Neural cell (in vitro differentiated cells): ENCODE measurements at regions not wholly inside any gene's neighbourhood (a gene's known extent, or its start where the extent isn't known, plus 50 kb on each side); places are given as distances from the start of the nearest gene placed in this dataset.

Experiments
- H2AFZ ChIP-seq: fragments of 200-600, 300-800 bp; sonication (generic), shearing (Covaris generic); 2 replicates; pipeline ENCODE4 v1.6.0; 2014; ENCODE audit warnings: low read depth, mild to moderate bottlenecking, antibody characterized with exemption, low read length, moderate library complexity
- H3F3A ChIP-seq: fragments of 200-600 bp; shearing (Covaris generic); 2 replicates; pipeline ENCODE4 v1.6.1; 2016; ENCODE audit warnings: mild to moderate bottlenecking, moderate library complexity, mixed read lengths, antibody characterized with exemption, low read length; ENCODE audit not compliant: insufficient read depth, poor library complexity, severe bottlenecking
- H3K27ac ChIP-seq: fragments of 200-600, 300-800 bp; sonication (generic), shearing (Covaris generic); 2 replicates; pipeline ENCODE4 v1.5.1; 2014; ENCODE audit warnings: mild to moderate bottlenecking, low read length, moderate library complexity
- H3K27me3 ChIP-seq: fragments of 300-800, 200-600 bp; sonication (generic), shearing (Covaris generic); 2 replicates; pipeline ENCODE4 v1.6.0; 2014; ENCODE audit warnings: mild to moderate bottlenecking, low read depth, low read length, moderate library complexity; ENCODE audit not compliant: insufficient read depth
- H3K36me3 ChIP-seq: fragments of 300-800, 200-600 bp; sonication (generic), shearing (Covaris generic); 2 replicates; pipeline ENCODE4 v1.5.1; 2014; ENCODE audit warnings: mild to moderate bottlenecking, antibody characterized with exemption, low read length, moderate library complexity; ENCODE audit not compliant: insufficient read depth
- H3K4me2 ChIP-seq: fragments of 300-800, 200-600 bp; sonication (generic), shearing (Covaris generic); 2 replicates; pipeline ENCODE4 v1.6.0; 2014; ENCODE audit warnings: mild to moderate bottlenecking, low read length
- H3K4me3 ChIP-seq: fragments of 300-800, 200-600 bp; sonication (generic), shearing (Covaris generic); 2 replicates; pipeline ENCODE4 v1.5.1; 2014; ENCODE audit warnings: mild to moderate bottlenecking, low read length, moderate library complexity
- H3K79me2 ChIP-seq: fragments of 200-600 bp; shearing (Covaris generic); replicated peaks from 2 replicates; pipeline ENCODE4 v1.6.0; 2014; ENCODE audit warnings: mild to moderate bottlenecking, low read length, moderate library complexity; ENCODE audit not compliant: insufficient read depth
- H3K9ac ChIP-seq: fragments of 300-800, 200-600 bp; sonication (generic), shearing (Covaris generic); 2 replicates; pipeline ENCODE4 v1.6.1; 2016; ENCODE audit warnings: mild to moderate bottlenecking, low read length, mixed read lengths
- H3K9me2 ChIP-seq: fragments of 200-600 bp; shearing (Covaris generic); 2 replicates; pipeline ENCODE4 v1.6.1; 2016; ENCODE audit warnings: mild to moderate bottlenecking, low read length, mixed read lengths; ENCODE audit not compliant: insufficient read depth
- H3K9me3 ChIP-seq: fragments of 200-600, 300-800 bp; sonication (generic), shearing (Covaris generic); 2 replicates; pipeline ENCODE4 v1.6.1; 2016; ENCODE audit warnings: mild to moderate bottlenecking, mixed run types, low read length, moderate library complexity, mixed read lengths
- H4K20me1 ChIP-seq: fragments of 200-600 bp; shearing (Covaris generic); 2 replicates; pipeline ENCODE4 v1.6.1; 2016; ENCODE audit warnings: mild to moderate bottlenecking, mixed run types; ENCODE audit not compliant: insufficient read depth
- EP300 ChIP-seq: fragments of 450-650 bp; conservative IDR thresholded peaks from 2 replicates; pipeline ENCODE4 v1.6.1; 2014; ENCODE audit warnings: antibody characterized with exemption, mild to moderate bottlenecking, moderate library complexity; ENCODE audit not compliant: poor library complexity, severe bottlenecking
- EZH2 ChIP-seq: fragments of 200-600, 300-800 bp; shearing (Covaris generic), sonication (generic); IDR thresholded peaks from 2 replicates; pipeline ENCODE4 v1.6.1; 2014; ENCODE audit warnings: antibody characterized with exemption, low read length, borderline replicate concordance, mild to moderate bottlenecking; ENCODE audit not compliant: insufficient read depth, poor library complexity, severe bottlenecking
- MXI1 ChIP-seq: fragments of 450-650 bp; conservative IDR thresholded peaks from 2 replicates; pipeline ENCODE4 v1.6.1; 2014; ENCODE audit warnings: antibody characterized with exemption, mild to moderate bottlenecking; ENCODE audit not compliant: poor library complexity, severe bottlenecking
- POLR2AphosphoS5 ChIP-seq: IDR thresholded peaks from 2 replicates; pipeline ENCODE4 v1.6.1; 2012
- RAD21 ChIP-seq: fragments of 450-650 bp; conservative IDR thresholded peaks from 2 replicates; pipeline ENCODE4 v1.6.1; 2014; ENCODE audit warnings: antibody characterized with exemption, mild to moderate bottlenecking, moderate library complexity
- SMC3 ChIP-seq: fragments of 450-650 bp; conservative IDR thresholded peaks from 2 replicates; pipeline ENCODE4 v1.6.1; 2014; ENCODE audit warnings: antibody characterized with exemption, mild to moderate bottlenecking, moderate library complexity; ENCODE audit not compliant: poor library complexity
- TAF1 ChIP-seq: IDR thresholded peaks from 2 replicates; pipeline ENCODE4 v1.6.1; 2012; ENCODE audit warnings: low read depth
- TF ChIP-seq, protein P1 (sequence below): fragments of 450-650 bp; IDR thresholded peaks from 2 replicates; pipeline ENCODE4 v1.5.1; 2014; ENCODE audit warnings: antibody characterized with exemption, mild to moderate bottlenecking, moderate library complexity; ENCODE audit not compliant: poor library complexity, severe bottlenecking
- TF ChIP-seq, protein P2 (sequence below): IDR thresholded peaks from 2 replicates; pipeline ENCODE4 v1.6.1; 2012; ENCODE audit warnings: borderline replicate concordance

DNA sequence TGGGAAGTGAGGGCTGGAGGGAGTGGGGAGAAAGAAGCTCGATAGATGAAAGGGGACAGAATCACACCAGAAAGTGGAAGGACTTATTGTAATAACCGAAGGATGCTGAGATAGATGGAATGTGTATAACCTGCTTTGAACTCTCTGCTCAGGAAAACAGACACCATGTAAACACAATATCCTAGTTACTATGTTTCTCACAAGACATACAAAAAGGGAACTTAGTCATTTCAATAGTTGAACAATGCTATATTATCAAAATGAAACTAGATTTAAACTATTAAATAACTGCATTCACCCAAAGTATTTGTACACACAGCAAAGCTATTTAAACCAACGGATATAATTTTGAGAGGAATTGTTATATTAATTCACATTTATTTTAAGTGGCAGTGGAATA lies 108.3 kb upstream of the GADL1 start:
- Histone ChIP-seq H3F3A (no peaks in the 10 kb centered on the region), H3K27me3 (no peaks in the 10 kb centered on the region), H3K36me3 (no peaks in the 10 kb centered on the region), H3K9me3 (no peaks in the 10 kb centered on the region), H4K20me1 (no peaks in the 10 kb centered on the region), H3K9me2 (no peaks in the 10 kb centered on the region), H3K27ac (no peak overlapping the region), H3K79me2 (no peaks in the 10 kb centered on the region), H3K4me2 (no peak overlapping the region), H2AFZ (no peak overlapping the region), H3K9ac (no peak overlapping the region), H3K4me3 (no peak overlapping the region)
- TF ChIP-seq, protein P1, sequence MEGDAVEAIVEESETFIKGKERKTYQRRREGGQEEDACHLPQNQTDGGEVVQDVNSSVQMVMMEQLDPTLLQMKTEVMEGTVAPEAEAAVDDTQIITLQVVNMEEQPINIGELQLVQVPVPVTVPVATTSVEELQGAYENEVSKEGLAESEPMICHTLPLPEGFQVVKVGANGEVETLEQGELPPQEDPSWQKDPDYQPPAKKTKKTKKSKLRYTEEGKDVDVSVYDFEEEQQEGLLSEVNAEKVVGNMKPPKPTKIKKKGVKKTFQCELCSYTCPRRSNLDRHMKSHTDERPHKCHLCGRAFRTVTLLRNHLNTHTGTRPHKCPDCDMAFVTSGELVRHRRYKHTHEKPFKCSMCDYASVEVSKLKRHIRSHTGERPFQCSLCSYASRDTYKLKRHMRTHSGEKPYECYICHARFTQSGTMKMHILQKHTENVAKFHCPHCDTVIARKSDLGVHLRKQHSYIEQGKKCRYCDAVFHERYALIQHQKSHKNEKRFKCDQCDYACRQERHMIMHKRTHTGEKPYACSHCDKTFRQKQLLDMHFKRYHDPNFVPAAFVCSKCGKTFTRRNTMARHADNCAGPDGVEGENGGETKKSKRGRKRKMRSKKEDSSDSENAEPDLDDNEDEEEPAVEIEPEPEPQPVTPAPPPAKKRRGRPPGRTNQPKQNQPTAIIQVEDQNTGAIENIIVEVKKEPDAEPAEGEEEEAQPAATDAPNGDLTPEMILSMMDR, result no peak
- TF ChIP-seq POLR2AphosphoS5 (no peak), TAF1 (no peak), MXI1 (no peak)

DNA sequence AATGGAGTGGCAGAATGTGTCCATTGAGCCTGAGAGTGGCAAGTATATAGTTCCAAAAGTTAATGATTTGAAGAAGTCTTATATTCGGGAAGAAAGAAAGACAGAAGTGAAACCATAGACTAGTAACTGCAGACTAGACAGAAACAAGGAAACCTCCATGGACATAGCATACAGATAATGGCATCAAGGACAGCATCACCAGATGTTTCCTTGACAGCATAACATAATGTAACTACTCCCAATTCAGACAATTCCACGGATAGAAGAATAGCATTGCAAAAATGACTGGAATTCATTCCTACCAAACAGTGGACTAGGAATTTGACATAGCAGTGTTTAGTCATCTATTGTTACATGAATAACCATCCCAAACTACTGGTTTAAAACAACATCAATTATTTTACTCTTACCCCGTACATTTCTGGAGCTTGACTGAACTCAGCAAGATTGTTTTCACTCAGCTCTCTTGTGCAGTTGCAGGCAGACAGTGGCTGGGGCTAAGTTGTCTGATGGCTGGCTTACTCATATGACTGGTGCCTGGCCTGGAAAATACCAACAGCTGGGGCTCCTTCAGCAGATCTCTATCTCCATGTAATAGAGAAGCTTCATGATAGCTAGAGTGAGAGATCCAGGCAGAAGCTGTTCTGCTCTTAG lies 109.7 kb upstream of the GADL1 start:
- TF ChIP-seq TAF1 (no peak), RAD21 (no peak), MXI1 (no peak), EP300 (no peak), EZH2 (no peak), SMC3 (no peak), POLR2AphosphoS5 (no peak)
- TF ChIP-seq, protein P2, sequence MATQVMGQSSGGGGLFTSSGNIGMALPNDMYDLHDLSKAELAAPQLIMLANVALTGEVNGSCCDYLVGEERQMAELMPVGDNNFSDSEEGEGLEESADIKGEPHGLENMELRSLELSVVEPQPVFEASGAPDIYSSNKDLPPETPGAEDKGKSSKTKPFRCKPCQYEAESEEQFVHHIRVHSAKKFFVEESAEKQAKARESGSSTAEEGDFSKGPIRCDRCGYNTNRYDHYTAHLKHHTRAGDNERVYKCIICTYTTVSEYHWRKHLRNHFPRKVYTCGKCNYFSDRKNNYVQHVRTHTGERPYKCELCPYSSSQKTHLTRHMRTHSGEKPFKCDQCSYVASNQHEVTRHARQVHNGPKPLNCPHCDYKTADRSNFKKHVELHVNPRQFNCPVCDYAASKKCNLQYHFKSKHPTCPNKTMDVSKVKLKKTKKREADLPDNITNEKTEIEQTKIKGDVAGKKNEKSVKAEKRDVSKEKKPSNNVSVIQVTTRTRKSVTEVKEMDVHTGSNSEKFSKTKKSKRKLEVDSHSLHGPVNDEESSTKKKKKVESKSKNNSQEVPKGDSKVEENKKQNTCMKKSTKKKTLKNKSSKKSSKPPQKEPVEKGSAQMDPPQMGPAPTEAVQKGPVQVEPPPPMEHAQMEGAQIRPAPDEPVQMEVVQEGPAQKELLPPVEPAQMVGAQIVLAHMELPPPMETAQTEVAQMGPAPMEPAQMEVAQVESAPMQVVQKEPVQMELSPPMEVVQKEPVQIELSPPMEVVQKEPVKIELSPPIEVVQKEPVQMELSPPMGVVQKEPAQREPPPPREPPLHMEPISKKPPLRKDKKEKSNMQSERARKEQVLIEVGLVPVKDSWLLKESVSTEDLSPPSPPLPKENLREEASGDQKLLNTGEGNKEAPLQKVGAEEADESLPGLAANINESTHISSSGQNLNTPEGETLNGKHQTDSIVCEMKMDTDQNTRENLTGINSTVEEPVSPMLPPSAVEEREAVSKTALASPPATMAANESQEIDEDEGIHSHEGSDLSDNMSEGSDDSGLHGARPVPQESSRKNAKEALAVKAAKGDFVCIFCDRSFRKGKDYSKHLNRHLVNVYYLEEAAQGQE, result no peak
- TF ChIP-seq, protein P1, result no peak
- H3K27ac ChIP-seq, result no peak overlapping the region
- no peaks in the 10 kb centered on the region for H4K20me1 ChIP-seq
- H2AFZ ChIP-seq, result no peak overlapping the region
- no peaks in the 10 kb centered on the region for H3K9me3 ChIP-seq
- no peak overlapping the region for H3K4me3 ChIP-seq
- no peak overlapping the region for H3K9ac ChIP-seq
- no peaks in the 10 kb centered on the region for H3K36me3 ChIP-seq
- no peaks in the 10 kb centered on the region for H3K79me2 ChIP-seq
- H3K4me2 ChIP-seq, result no peak overlapping the region
- H3K27me3 ChIP-seq, result no peaks in the 10 kb centered on the region
- no peaks in the 10 kb centered on the region for H3K9me2 ChIP-seq
- H3F3A ChIP-seq, result no peaks in the 10 kb centered on the region
